Heart left ventricle (tissue), 16 donors: ENCODE measurements at regions not wholly inside any gene's neighbourhood (a gene's known extent, or its start where the extent isn't known, plus 50 kb on each side); places are given as distances from the start of the nearest gene placed in this dataset.

Source experiments
- ATAC-seq, 4 donors: fragments of 200-7000 bp; cut with Tn5 transposase; one replicate each; pipeline ENCODE4 v1.9.1; 2020 to 2022; ENCODE audit warnings: moderate library complexity in 4 of 4, mild to moderate bottlenecking in 3 of 4, moderate number of reproducible peaks in 1 of 4
- DNase-seq, 5 donors: peaks; one replicate each; pipeline ENCODE4 v3.0.0-alpha.2; 2020
- H3K27ac ChIP-seq, 12 donors: fragments of 200-600 bp; sonication (generic) in 4 of 12; one replicate each; pipeline versions ENCODE4 v1.5.0 to v1.8.0; 2016 to 2022; ENCODE audit warnings: mild to moderate bottlenecking in 2 of 12
- H3K27me3 ChIP-seq, 9 donors: fragments of 200-600 bp; sonication (generic) in 2 of 9; one replicate each; pipeline versions ENCODE4 v1.5.1 to v1.8.0; 2016 to 2022; ENCODE audit warnings: mild to moderate bottlenecking in 3 of 9
- H3K36me3 ChIP-seq, 9 donors: fragments of 200-600 bp; sonication (generic) in 2 of 9; one replicate each; pipeline versions ENCODE4 v1.5.0 to v1.8.0; 2018 to 2022; ENCODE audit warnings: mild to moderate bottlenecking in 2 of 9
- H3K4me1 ChIP-seq, 12 donors: fragments of 200-600 bp; sonication (generic) in 4 of 12; one replicate each; pipeline versions ENCODE4 v1.5.0 to v1.8.0; 2016 to 2022; ENCODE audit warnings: mild to moderate bottlenecking in 3 of 12
- H3K4me3 ChIP-seq, 12 donors: fragments of 200-600 bp; sonication (generic) in 4 of 12; one replicate each; pipeline versions ENCODE4 v1.5.0 to v1.8.0; 2017 to 2022; ENCODE audit warnings: mild to moderate bottlenecking in 9 of 12, moderate library complexity in 4 of 12
- H3K9me3 ChIP-seq, 12 donors: fragments of 200-600 bp; sonication (generic) in 4 of 12; one replicate each; pipeline versions ENCODE4 v1.5.0 to v1.8.0; 2016 to 2022; ENCODE audit warnings: mild to moderate bottlenecking in 1 of 12
- CTCF ChIP-seq, 12 donors: fragments of 200-600 bp; sonication (generic) in 4 of 12; IDR thresholded peaks; one replicate each; pipeline versions ENCODE4 v1.5.0 to v1.8.0; 2018 to 2022; ENCODE audit warnings: antibody characterized with exemption in 12 of 12, mild to moderate bottlenecking in 5 of 12
- POLR2A ChIP-seq, 2 donors: fragments of 450-650 bp; IDR thresholded peaks; one replicate each; pipeline ENCODE4 v1.6.1; 2017; ENCODE audit warnings: antibody characterized with exemption in 2 of 2, mild to moderate bottlenecking in 2 of 2, moderate library complexity in 2 of 2
- WGBS, 4 donors: extraction: QIAGEN DNeasy Blood & Tissue Kit in 2 of 4; methylation state at CpG; one replicate each; pipeline versions ENCODE4 v1.1.5 to v1.1.7; 2013 to 2018; 5-methylcytosine and 5-hydroxymethylcytosine counted together
- intact Hi-C, 10 donors: fragments of 100-400 bp; cut with DNase I; formaldehyde crosslinking; loops; one replicate each; pipeline versions ENCODE4 v1.11.1 to v1.14.2; 2022
- donor health status: ischemic (EF 13 %, LVEDD 7.1; RV severe dilation, severe dysfunction).
- donor health status: healthy with polysubstance abuse.
- donor health status: DM: no; HTN: yes; CAD: no.
- donor health status: DM: no; HTN: no; CAD: no.
- donor health status: ischemic (EF 25% LVEDD 6.9; RV normal size, moderate dysfunction).
- donor health status: ischemic (EF 25% LVEDD 5.7; RV mildly dilated, moderate dysfunction).
- donor health status: healthy.
- donor health status: DM: yes; HTN: yes; CAD: no.
- donor health status: ischemic (EF 35%, LVEDD 5.7; RV mildly dilated, moderate dysfunction).
- donor health status: nonischemic (EF 11% LVEDD 7.7; RV severe dilation, severe dysfunction).
- donor health status: DM: yes; HTN: yes; CAD: no.
- donor health status: PGD.
- donor health status: ischemic (EF 29% LVEDD 5.4; RV normal size, mild dysfunction).
- donor health status: nonischemic (EF 23%, LVEDD 6.1; RV moderate dilation, normal function).

DNA sequence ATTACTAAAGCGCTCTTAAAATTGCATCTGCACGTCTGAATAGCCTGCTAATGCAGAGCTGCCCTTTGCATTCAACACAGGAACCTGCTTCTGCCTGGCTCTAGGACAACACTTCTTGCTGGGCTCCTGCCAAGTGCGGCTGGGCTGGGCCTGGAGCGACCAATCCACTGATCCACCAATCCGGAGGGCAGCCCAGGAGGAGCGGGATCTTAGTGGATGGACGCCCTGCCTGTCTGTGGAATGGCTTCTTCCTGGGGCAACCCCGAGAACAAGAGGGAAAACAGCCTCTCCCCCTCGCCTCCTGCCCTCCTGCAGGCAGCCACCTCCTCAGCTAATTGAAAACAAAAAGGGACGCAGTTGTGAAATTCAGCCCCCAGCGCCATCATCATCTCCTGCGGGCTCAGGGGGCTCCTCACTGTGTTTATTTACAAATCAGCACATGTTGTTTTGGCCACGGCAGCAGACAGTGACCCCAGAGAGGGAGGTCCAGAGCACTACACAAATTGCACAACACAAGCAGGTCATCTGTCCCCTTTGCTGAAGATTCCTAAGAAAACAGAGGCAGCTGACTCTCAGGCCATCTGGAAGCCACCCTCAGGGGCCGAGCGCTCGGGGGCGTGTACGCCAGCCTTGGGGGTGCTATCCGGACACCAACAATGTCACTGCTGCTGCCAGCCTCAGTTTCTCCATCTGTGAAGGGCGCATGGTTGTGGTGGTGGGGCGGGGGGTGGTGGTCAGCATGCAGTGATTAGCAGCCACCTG is 57.3 kb downstream of the GADD45G start:
- peak; percentile 98 to 99 (median 98) for DNase-seq
- peak; percentile 95 to 98 (median 97) for ATAC-seq
- Histone ChIP-seq H3K27me3 (no peaks in the 10 kb centered on the region), H3K9me3 (no peaks in the 10 kb centered on the region), H3K4me3 (peak overlapping the region in 10 of 12 donors; percentile 15 to 53 (median 44)), H3K4me1 (peaks cover 5 to 41% (median 18%) of the 10 kb centered on the region in 12 donors), H3K27ac (peak overlapping the region; percentile 2 to 83 (median 77)), H3K36me3 (no peaks in the 10 kb centered on the region)
- intact Hi-C loops: loop anchor here in 5 of 10 donors (2.0 to 10.0 kb wide), 4 partner anchors 35 to 77 kb away; partner anchors contain the start of gene GADD45G (in 5 of the 5)
- WGBS, 4 donors: 15 to 39% (median 33%) methylated on average over 12 to 21 of the region's 21 CpGs
- TF ChIP-seq CTCF (IDR thresholded peaks at IDR 0.05): no peak
- TF ChIP-seq POLR2A (IDR thresholded peaks at IDR 0.05): no peak

- no peak for ATAC-seq
- H3K27ac ChIP-seq: peak overlapping the region in 4 of 12 donors; percentile 69 to 81 (median 77)
- intact Hi-C loops: loop anchor here in 5 of 10 donors (5.0 to 10.0 kb wide), 3 partner anchors 36 to 58 kb away; partner anchors contain the start of gene GADD45G (in 5 of the 5)
- H3K9me3 ChIP-seq: no peaks in the 10 kb centered on the region
- no peaks in the 10 kb centered on the region for H3K36me3 ChIP-seq
- DNase-seq: no peak
- H3K4me3 ChIP-seq: peak overlapping the region in 1 of 12 donors; percentile 50
- H3K4me1 ChIP-seq: peaks cover 5 to 41% (median 18%) of the 10 kb centered on the region in 12 donors
- TF ChIP-seq POLR2A (IDR thresholded peaks at IDR 0.05): no peak
- TF ChIP-seq CTCF (IDR thresholded peaks at IDR 0.05): no peak
- H3K27me3 ChIP-seq: no peaks in the 10 kb centered on the region
- 91 to 94% (median 92%) methylated on average over 18 to 22 of the region's 22 CpGs for whole genome bisulfite sequencing, 4 donors
Measured at GRCh38 chr9:89662718-89663613, 58.2 kb downstream of the GADD45G start.

DNA sequence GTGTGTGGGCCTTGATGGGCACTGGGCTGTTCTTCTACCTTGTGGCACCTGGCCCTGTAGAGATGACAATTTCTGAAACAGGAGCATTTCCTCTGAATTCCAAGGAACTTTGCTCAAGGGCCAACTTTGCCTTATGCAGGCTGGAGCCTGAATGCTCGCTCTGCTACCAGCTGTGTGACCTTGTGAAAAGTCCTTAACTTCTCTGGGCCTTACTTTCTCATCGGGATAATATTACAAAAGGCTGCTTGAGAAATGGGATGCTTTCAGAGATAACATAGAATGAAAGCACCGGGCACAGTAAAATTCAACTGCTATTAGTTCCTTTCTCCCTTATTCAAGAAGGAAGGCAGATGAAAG is 58.8 kb downstream of the GADD45G start:
- intact Hi-C loops: loop anchor here in 5 of 10 donors (5.0 to 10.0 kb wide), 3 partner anchors 36 to 59 kb away; partner anchors contain the start of gene GADD45G (in 5 of the 5)
- H3K27ac ChIP-seq: no peak overlapping the region
- no peaks in the 10 kb centered on the region for H3K9me3 ChIP-seq
- no peak overlapping the region for H3K4me3 ChIP-seq
- ATAC-seq: no peak
- TF ChIP-seq POLR2A (IDR thresholded peaks at IDR 0.05): no peak
- no peak for TF ChIP-seq CTCF (IDR thresholded peaks at IDR 0.05)
- H3K36me3 ChIP-seq: no peaks in the 10 kb centered on the region
- peaks cover 5 to 41% (median 18%) of the 10 kb centered on the region in 12 donors for H3K4me1 ChIP-seq
- WGBS, 4 donors: 88 to 97% (median 93%) methylated on average over 3 of the region's 3 CpGs
- DNase-seq: no peak
- H3K27me3 ChIP-seq: no peaks in the 10 kb centered on the region
